22Rv1 (cell line): ENCODE measurements at regions not wholly inside any gene's neighbourhood (a gene's known extent, or its start where the extent isn't known, plus 50 kb on each side); places are given as distances from the start of the nearest gene placed in this dataset.

Experiments
- ZFX ChIP-seq: fragments of 450-650 bp; IDR thresholded peaks from 2 replicates; pipeline ENCODE4 v1.6.1; 2017; ENCODE audit warnings: antibody characterized with exemption, borderline replicate concordance
- TF ChIP-seq, protein P1 (sequence below): fragments of 450-650 bp; IDR thresholded peaks from 2 replicates; pipeline ENCODE4 v1.5.1; 2017; ENCODE audit warnings: mild to moderate bottlenecking

DNA sequence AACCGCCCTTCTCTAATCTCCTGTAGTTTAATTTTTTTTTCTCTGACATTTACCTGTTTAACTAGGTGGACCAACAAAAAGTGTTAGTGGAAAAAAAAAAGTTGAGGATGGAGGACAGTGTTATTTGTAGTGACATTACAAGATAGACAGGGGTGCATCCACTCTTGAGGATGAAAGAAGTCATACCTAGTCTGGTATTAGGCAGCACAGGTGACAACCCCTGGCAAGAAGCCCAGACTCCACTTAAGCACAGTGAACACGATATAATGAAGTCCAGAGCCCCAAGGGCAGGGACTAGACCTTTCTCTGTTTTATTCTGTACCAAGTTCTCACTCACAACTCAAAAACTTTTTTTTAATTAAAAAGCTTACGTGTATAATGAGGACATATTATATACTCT is 268.4 kb downstream of the GPR37 start:
- TF ChIP-seq, protein P1, sequence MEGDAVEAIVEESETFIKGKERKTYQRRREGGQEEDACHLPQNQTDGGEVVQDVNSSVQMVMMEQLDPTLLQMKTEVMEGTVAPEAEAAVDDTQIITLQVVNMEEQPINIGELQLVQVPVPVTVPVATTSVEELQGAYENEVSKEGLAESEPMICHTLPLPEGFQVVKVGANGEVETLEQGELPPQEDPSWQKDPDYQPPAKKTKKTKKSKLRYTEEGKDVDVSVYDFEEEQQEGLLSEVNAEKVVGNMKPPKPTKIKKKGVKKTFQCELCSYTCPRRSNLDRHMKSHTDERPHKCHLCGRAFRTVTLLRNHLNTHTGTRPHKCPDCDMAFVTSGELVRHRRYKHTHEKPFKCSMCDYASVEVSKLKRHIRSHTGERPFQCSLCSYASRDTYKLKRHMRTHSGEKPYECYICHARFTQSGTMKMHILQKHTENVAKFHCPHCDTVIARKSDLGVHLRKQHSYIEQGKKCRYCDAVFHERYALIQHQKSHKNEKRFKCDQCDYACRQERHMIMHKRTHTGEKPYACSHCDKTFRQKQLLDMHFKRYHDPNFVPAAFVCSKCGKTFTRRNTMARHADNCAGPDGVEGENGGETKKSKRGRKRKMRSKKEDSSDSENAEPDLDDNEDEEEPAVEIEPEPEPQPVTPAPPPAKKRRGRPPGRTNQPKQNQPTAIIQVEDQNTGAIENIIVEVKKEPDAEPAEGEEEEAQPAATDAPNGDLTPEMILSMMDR: no peak
- TF ChIP-seq ZFX: no peak
